ENCODE measurements at regions not wholly inside any gene's neighbourhood (a gene's known extent, or its start where the extent isn't known, plus 50 kb on each side); places are given as distances from the start of the nearest gene placed in this dataset.

GRCh38 chr11:92311616-92312449 lies 87.2 kb downstream of the FAT3 start:
- TF ChIP-seq CTCF (conservative IDR thresholded peaks at IDR 0.05 in 1 of 2, IDR thresholded peaks at IDR 0.05 in 1 of 2; ENCODE audit: low read depth in 1 of 2, low read length in 2 of 2): no peak
- TF ChIP-seq EZH2 (IDR thresholded peaks at IDR 0.05; ENCODE audit: low read length, missing control alignments): no peak
